ENCODE measurements at regions not wholly inside any gene's neighbourhood (a gene's known extent, or its start where the extent isn't known, plus 50 kb on each side); places are given as distances from the start of the nearest gene placed in this dataset.
"Not testable (repeated sequence)": the region's sequence is repeated elsewhere in the genome, so short reads cannot be mapped to it uniquely, and the experiment has no call there.

DNA sequence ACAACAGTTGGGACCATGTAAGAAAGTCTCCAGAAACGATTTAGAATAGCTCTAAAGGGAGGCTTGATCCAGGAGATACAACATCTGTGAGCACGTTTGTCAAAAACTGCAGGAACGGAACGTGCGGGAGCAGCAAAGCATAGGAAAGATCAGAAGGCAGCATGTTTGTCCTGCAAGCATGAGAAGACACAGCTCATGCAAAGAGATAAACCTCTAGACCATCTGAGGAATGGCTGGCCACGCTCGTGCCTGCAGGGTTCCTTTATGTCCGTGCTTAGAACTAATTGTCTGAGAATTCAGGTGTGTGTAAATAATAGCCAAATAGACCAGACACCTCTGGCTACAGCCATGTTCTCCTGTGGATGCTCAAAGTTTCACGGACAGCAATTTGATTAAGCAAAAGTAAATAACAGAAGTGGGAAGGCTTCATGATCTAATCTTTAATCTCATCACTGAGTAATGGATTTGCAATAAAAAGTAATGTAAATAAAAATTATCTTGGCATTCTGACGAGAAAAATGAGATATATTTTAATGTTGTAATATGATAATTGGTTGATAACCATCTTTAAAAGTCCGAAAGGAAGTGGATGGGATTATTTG is 534.8 kb upstream of the CDH7 start:
- H3K27me3 ChIP-seq (ENCODE audit: control insufficient read depth, insufficient read depth, low read length), result no peaks in the 10 kb centered on the region
- no peak for TF ChIP-seq CTCF (IDR thresholded peaks at IDR 0.05; ENCODE audit: insufficient read depth, low read length, severe bottlenecking)
- H3K36me3 ChIP-seq (ENCODE audit: control insufficient read depth, insufficient read depth, low read length), result no peaks in the 10 kb centered on the region
- DNase-seq (ENCODE audit: low read depth) (no peak), FAIRE-seq (no peak)
- H3K4me3 ChIP-seq (ENCODE audit: low read depth, low read length), result no peak overlapping the region

DNA sequence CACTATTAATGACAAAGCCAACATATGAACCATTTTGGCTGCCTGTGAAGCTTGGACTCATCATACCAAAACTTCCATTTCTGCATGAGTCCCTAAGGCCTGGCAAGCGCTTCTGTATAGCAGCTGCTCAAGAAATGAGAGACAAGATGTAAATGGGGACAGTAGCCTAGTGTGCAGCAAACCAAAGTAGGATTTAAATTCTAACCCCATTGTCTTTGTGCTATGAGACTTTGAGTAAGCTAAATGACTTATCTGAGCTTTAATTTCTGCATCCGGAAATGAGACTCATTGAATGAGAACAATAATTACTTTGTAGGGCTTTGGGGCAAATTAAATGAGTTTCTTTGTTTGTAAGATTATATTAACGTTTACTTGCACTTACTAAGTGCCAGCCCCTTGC is 536.4 kb upstream of the CDH7 start:
- DNase-seq (ENCODE audit: low read depth) (no peak), FAIRE-seq (no peak)
- H3K36me3 ChIP-seq (ENCODE audit: control insufficient read depth, insufficient read depth, low read length), result no peaks in the 10 kb centered on the region
- H3K4me3 ChIP-seq (ENCODE audit: low read depth, low read length), result no peak overlapping the region
- TF ChIP-seq CTCF (IDR thresholded peaks at IDR 0.05; ENCODE audit: insufficient read depth, low read length, severe bottlenecking), result no peak
- H3K27me3 ChIP-seq (ENCODE audit: control insufficient read depth, insufficient read depth, low read length), result no peaks in the 10 kb centered on the region

GRCh38 chr18:65206551-65207260 is 544.1 kb upstream of the CDH7 start:
- no peak for DNase-seq (ENCODE audit: low read depth)
- no peak for FAIRE-seq

GRCh38 chr18:65202091-65202490 is 548.7 kb upstream of the CDH7 start:
- FAIRE-seq, result no peak
- Histone ChIP-seq H3K36me3 (ENCODE audit: control insufficient read depth, insufficient read depth, low read length) (no peaks in the 10 kb centered on the region), H3K4me3 (ENCODE audit: low read depth, low read length) (no peak overlapping the region), H3K27me3 (ENCODE audit: control insufficient read depth, insufficient read depth, low read length) (no peaks in the 10 kb centered on the region)
- DNase-seq (ENCODE audit: low read depth), result no peak
- TF ChIP-seq CTCF (IDR thresholded peaks at IDR 0.05; ENCODE audit: insufficient read depth, low read length, severe bottlenecking), result no peak

More at GRCh38 chr18:65206551-65207260, 544.1 kb upstream of the CDH7 start:
- Histone ChIP-seq H3K27me3 (ENCODE audit: control insufficient read depth, insufficient read depth, low read length) (no peaks in the 10 kb centered on the region), H3K36me3 (ENCODE audit: control insufficient read depth, insufficient read depth, low read length) (no peaks in the 10 kb centered on the region), H3K4me3 (ENCODE audit: low read depth, low read length) (no peak overlapping the region)
- TF ChIP-seq CTCF (IDR thresholded peaks at IDR 0.05; ENCODE audit: insufficient read depth, low read length, severe bottlenecking), result no peak

- TF ChIP-seq CTCF (IDR thresholded peaks at IDR 0.05; ENCODE audit: insufficient read depth, low read length, severe bottlenecking), result no peak
- Histone ChIP-seq H3K36me3 (ENCODE audit: control insufficient read depth, insufficient read depth, low read length) (no peaks in the 10 kb centered on the region), H3K27me3 (ENCODE audit: control insufficient read depth, insufficient read depth, low read length) (no peaks in the 10 kb centered on the region), H3K4me3 (ENCODE audit: low read depth, low read length) (no peak overlapping the region)
- no peak for FAIRE-seq
- no peak for DNase-seq (ENCODE audit: low read depth)
Observed at GRCh38 chr18:65175681-65176080, 575.1 kb upstream of the CDH7 start.

DNA sequence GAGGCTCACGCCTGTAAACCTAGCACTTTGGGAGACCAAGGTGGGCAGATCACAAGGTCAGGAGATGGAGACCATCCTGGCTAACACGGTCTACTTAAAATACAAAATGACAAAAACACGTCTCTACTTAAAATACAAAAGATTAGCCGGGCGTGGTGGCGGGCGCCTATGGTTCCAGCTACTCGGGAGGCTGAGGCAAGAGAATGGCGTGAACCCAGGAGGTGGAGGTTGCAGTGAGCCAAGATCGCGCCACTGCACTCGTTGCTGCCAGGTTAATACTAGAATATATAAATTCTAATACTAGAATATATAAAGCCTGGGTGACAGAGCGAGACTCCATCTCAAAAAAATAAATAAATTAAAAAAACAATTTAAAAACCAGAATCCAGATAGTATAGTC is 588.7 kb upstream of the CDH7 start:
- not testable (repeated sequence) for H3K27me3 ChIP-seq (ENCODE audit: control insufficient read depth, insufficient read depth, low read length); H3K36me3 ChIP-seq (ENCODE audit: control insufficient read depth, insufficient read depth, low read length); FAIRE-seq; DNase-seq (ENCODE audit: low read depth); H3K4me3 ChIP-seq (ENCODE audit: low read depth, low read length)

Measured in bronchial epithelial cell (primary cell).